ENCODE measurements at regions not wholly inside any gene's neighbourhood (a gene's known extent, or its start where the extent isn't known, plus 50 kb on each side); places are given as distances from the start of the nearest gene placed in this dataset.

- no peak for TF ChIP-seq BRCA1 (IDR thresholded peaks at IDR 0.05; ENCODE audit: low read depth, low read length)
- POLR2A ChIA-PET (ENCODE audit: partially characterized antibody), result no interaction called here
- no peak overlapping the region for H2BK120ac ChIP-seq (replicated peaks; ENCODE audit: low read depth, low read length)
- H3K4me1 ChIP-seq (replicated peaks in 1 of 4; ENCODE audit: control insufficient read depth in 3 of 4, insufficient read depth in 4 of 4, low read length in 3 of 4), result peaks cover 0 to 6% (median under 1%) of the 10 kb centered on the region in 4 experiments; a peak in 2 of 7 replicates
- no peak overlapping the region for H3K4me3 ChIP-seq (ENCODE audit: extremely low read depth in 1 of 4, insufficient read depth in 2 of 4, low read depth in 3 of 4, low read length in 4 of 4)
- H3K4ac ChIP-seq (replicated peaks; ENCODE audit: insufficient read length, low read depth, low read length), result no peak overlapping the region
- no peak overlapping the region for H2BK12ac ChIP-seq (ENCODE audit: low read depth, low read length)
- H2AK5ac ChIP-seq (ENCODE audit: low read depth, low read length), result no peak overlapping the region
- no peak overlapping the region for H3K18ac ChIP-seq (ENCODE audit: extremely low read depth, low read length)
- 84% methylated on average over 2 of the region's 2 CpGs; no CpG with 5 or more reads in 1 of the 2 experiments for WGBS, 2 experiments (ENCODE audit: extremely low coverage in 1 of 2, insufficient coverage in 1 of 2, insufficient read length in 1 of 2, insufficient replicate concordance in 2 of 2, low coverage in 1 of 2, low lambda C conversion rate in 2 of 2, missing lambda C conversion rate in 1 of 2)
- H3K9me3 ChIP-seq (ENCODE audit: insufficient read depth in 2 of 2, low read depth in 1 of 2, low read length in 1 of 2), result no peaks in the 10 kb centered on the region
- no peak for DNase-seq (ENCODE audit: low read depth in 1 of 2, low spot score in 2 of 2)
- no peak overlapping the region for H3K23ac ChIP-seq (ENCODE audit: insufficient read length)
- H3K27ac ChIP-seq (ENCODE audit: low read depth, low read length), result no peak overlapping the region
- no peaks in the 10 kb centered on the region for H3K27me3 ChIP-seq (replicated peaks in 1 of 4; ENCODE audit: control insufficient read depth in 3 of 4, extremely low read depth in 1 of 4, insufficient read depth in 3 of 4, low read length in 3 of 4)
- H3K14ac ChIP-seq (ENCODE audit: insufficient read length), result no peak overlapping the region
- H3K9ac ChIP-seq (replicated peaks in 1 of 4; ENCODE audit: extremely low read depth in 1 of 4, low read depth in 3 of 4, low read length in 3 of 4), result no peak overlapping the region
- H3K79me2 ChIP-seq (ENCODE audit: control insufficient read depth in 1 of 2, insufficient read depth in 2 of 2, low read length in 2 of 2), result no peaks in the 10 kb centered on the region
- H2BK20ac ChIP-seq (ENCODE audit: low read length), result no peak overlapping the region
- CTCF ChIA-PET (ENCODE audit: partially characterized antibody), result interaction anchor here (0.6 kb wide), 1 partner anchor 13 kb away, joined by 3 read pairs; no protein-coding TSS in a partner anchor
- H4K5ac ChIP-seq (ENCODE audit: insufficient read length, low read depth, low read length), result no peak overlapping the region
- H2BK5ac ChIP-seq (ENCODE audit: low read depth, low read length), result no peak overlapping the region
- no peaks in the 10 kb centered on the region for H3K36me3 ChIP-seq (ENCODE audit: control insufficient read depth in 2 of 4, insufficient read depth in 4 of 4, low read length in 3 of 4)
- H3K79me1 ChIP-seq (ENCODE audit: low read depth, low read length), result no peaks in the 10 kb centered on the region
- no peak for FAIRE-seq
- no peak overlapping the region for H4K8ac ChIP-seq (ENCODE audit: extremely low read depth, insufficient read depth, low read length)
- H4K20me1 ChIP-seq (replicated peaks in 1 of 2; ENCODE audit: control insufficient read depth in 1 of 2, insufficient read depth in 2 of 2, low read length in 2 of 2), result no peaks in the 10 kb centered on the region
- no peak overlapping the region for H4K91ac ChIP-seq (replicated peaks; ENCODE audit: insufficient read length, low read length)
- H3K23me2 ChIP-seq (ENCODE audit: low read depth, low read length), result no peaks in the 10 kb centered on the region
- no peak overlapping the region for H3K4me2 ChIP-seq (ENCODE audit: insufficient read depth in 1 of 2, low read depth in 2 of 2, low read length in 2 of 2)
- H2AFZ ChIP-seq (ENCODE audit: low read length), result no peak overlapping the region
- H3K56ac ChIP-seq (replicated peaks; ENCODE audit: insufficient read length, low read depth, low read length), result no peak overlapping the region
- no peak overlapping the region for H2BK15ac ChIP-seq (ENCODE audit: low read length)
These were observed 877.8 kb downstream of the TUSC7 start for GRCh38 chr3:117587416-117587815.
